ENCODE measurements at regions not wholly inside any gene's neighbourhood (a gene's known extent, or its start where the extent isn't known, plus 50 kb on each side); places are given as distances from the start of the nearest gene placed in this dataset.

DNA sequence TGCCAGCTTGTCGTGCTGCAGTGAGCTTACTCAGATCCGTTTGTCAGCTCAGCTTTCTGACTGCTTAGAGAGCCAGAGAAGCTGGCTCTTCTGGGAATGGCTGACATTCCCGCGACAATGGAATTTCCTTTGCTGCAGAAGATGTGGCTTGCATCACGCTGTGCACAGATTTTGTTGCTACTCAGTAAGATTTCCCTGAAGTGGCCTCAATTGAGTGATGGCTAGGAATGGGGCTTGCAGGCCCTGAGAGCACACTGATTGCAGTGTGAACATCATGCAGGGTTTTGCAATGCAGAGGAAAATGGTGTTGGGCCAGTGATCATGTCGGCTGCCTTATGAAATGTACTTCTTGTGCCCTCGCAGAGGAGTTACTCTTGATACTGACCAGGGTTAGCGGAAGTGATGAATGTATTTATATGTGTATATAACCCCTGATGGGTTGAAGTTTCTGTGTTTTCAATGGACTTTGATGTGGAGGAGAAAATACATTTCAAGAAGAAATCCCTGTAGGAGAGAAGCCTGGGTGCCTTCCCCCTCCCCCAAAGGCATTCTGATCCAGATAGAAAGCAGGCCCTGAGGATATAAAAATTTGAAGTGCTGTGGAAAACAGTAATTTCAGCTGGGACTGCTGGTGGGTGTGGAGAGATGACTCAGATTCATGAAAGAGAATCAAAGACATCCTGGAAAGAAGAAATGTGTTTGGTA is 102.5 kb upstream of the PDZRN3 start:
- Histone ChIP-seq H3K36me3 (ENCODE audit: control insufficient read depth, insufficient read depth, low read length) (no peaks in the 10 kb centered on the region), H3K27me3 (ENCODE audit: control insufficient read depth, insufficient read depth, low read length) (no peaks in the 10 kb centered on the region), H3K9me3 (ENCODE audit: control insufficient read depth, low read depth, low read length) (no peaks in the 10 kb centered on the region), H3K4me1 (ENCODE audit: control insufficient read depth, insufficient read depth, low read length) (peaks cover 4% of the 10 kb centered on the region), H3K27ac (ENCODE audit: low read length) (no peak overlapping the region), H3K4me3 (ENCODE audit: low read length) (no peak overlapping the region)
- peak; percentile 20 to 24 for DNase-seq
- WGBS (ENCODE audit: insufficient coverage, low lambda C conversion rate), result no CpG with 5 or more reads among the region's 8 CpGs

- no peak overlapping the region for H3K27ac ChIP-seq (ENCODE audit: low read length)
- no peak for DNase-seq
- H3K36me3 ChIP-seq (ENCODE audit: control insufficient read depth, insufficient read depth, low read length), result no peaks in the 10 kb centered on the region
- 94% methylated on average over 2 of the region's 3 CpGs for WGBS (ENCODE audit: insufficient coverage, low lambda C conversion rate)
- H3K4me1 ChIP-seq (ENCODE audit: control insufficient read depth, insufficient read depth, low read length), result peaks cover 4% of the 10 kb centered on the region
- H3K4me3 ChIP-seq (ENCODE audit: low read length), result no peak overlapping the region
- no peaks in the 10 kb centered on the region for H3K27me3 ChIP-seq (ENCODE audit: control insufficient read depth, insufficient read depth, low read length)
- no peaks in the 10 kb centered on the region for H3K9me3 ChIP-seq (ENCODE audit: control insufficient read depth, low read depth, low read length)
Observed at GRCh38 chr3:73723596-73723995, 98.9 kb upstream of the PDZRN3 start.

- no peaks in the 10 kb centered on the region for H3K27me3 ChIP-seq (ENCODE audit: control insufficient read depth, insufficient read depth, low read length)
- peak; percentile 12 to 23 for DNase-seq
- H3K4me1 ChIP-seq (ENCODE audit: control insufficient read depth, insufficient read depth, low read length), result no peaks in the 10 kb centered on the region
- no peaks in the 10 kb centered on the region for H3K9me3 ChIP-seq (ENCODE audit: control insufficient read depth, low read depth, low read length)
- no peaks in the 10 kb centered on the region for H3K36me3 ChIP-seq (ENCODE audit: control insufficient read depth, insufficient read depth, low read length)
- no peak overlapping the region for H3K4me3 ChIP-seq (ENCODE audit: low read length)
- 72% methylated on average over 2 of the region's 6 CpGs for WGBS (ENCODE audit: insufficient coverage, low lambda C conversion rate)
- peak overlapping the region; percentile 16 for H3K27ac ChIP-seq (ENCODE audit: low read length)
Observed at GRCh38 chr3:73719861-73720260, 95.1 kb upstream of the PDZRN3 start.

DNA sequence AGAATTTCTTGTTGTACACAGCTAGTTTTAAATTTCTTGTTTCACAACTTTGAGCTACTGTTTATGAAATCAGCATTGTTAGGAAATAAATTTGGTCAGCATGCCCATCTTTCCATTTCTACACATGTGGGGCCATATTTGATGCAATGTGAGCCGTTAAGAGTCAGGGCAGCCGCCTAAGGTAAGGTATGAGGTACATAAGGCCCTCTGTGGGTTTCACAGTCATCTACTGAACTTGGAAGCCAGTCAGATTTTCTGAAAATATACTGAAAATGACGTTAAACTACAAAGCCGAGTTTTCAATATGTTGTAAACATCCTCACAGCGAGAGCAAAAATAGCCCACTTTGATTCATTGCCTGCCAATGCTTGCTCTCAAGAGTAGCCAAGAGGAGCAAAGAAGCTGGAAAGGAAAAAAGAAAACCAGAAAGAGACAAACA is 94.7 kb upstream of the PDZRN3 start:
- Histone ChIP-seq H3K27me3 (ENCODE audit: control insufficient read depth, insufficient read depth, low read length) (no peaks in the 10 kb centered on the region), H3K9me3 (ENCODE audit: control insufficient read depth, low read depth, low read length) (no peaks in the 10 kb centered on the region), H3K36me3 (ENCODE audit: control insufficient read depth, insufficient read depth, low read length) (no peaks in the 10 kb centered on the region), H3K27ac (ENCODE audit: low read length) (peak overlapping the region; percentile 16), H3K4me3 (ENCODE audit: low read length) (no peak overlapping the region), H3K4me1 (ENCODE audit: control insufficient read depth, insufficient read depth, low read length) (no peaks in the 10 kb centered on the region)
- 100% methylated on average over 2 of the region's 5 CpGs for WGBS (ENCODE audit: insufficient coverage, low lambda C conversion rate)
- DNase-seq, result peak in 1 of 2 donors; percentile 16

- H3K27ac ChIP-seq (ENCODE audit: low read length), result no peak overlapping the region
- no peaks in the 10 kb centered on the region for H3K9me3 ChIP-seq (ENCODE audit: control insufficient read depth, low read depth, low read length)
- H3K36me3 ChIP-seq (ENCODE audit: control insufficient read depth, insufficient read depth, low read length), result no peaks in the 10 kb centered on the region
- H3K4me1 ChIP-seq (ENCODE audit: control insufficient read depth, insufficient read depth, low read length), result no peaks in the 10 kb centered on the region
- no peak overlapping the region for H3K4me3 ChIP-seq (ENCODE audit: low read length)
- no peaks in the 10 kb centered on the region for H3K27me3 ChIP-seq (ENCODE audit: control insufficient read depth, insufficient read depth, low read length)
- 89% methylated on average over 1 of the region's 5 CpGs for WGBS (ENCODE audit: insufficient coverage, low lambda C conversion rate)
- DNase-seq, result peak in 1 of 2 donors; percentile 46
Observed at GRCh38 chr3:73718326-73719110, 93.8 kb upstream of the PDZRN3 start.

DNA sequence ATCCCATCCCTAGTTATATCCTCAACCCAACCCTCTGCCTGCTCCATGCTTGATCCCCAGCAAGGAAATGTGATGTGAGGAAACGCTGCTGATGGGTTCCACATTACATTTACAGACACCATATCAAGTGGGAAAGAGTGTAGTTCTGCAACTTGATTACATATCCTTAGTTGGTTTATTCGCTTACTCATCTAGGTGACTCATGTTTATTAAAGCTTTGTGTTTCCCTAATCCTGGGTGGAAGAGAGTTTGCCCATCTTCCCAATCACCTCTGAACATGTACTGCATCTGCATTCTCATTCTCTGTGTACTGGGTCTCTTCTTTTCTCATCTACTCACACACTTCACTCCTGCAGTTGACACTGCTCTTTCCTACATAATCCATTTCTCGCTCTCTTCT is 91.7 kb upstream of the PDZRN3 start:
- no peaks in the 10 kb centered on the region for H3K9me3 ChIP-seq (ENCODE audit: control insufficient read depth, low read depth, low read length)
- no peaks in the 10 kb centered on the region for H3K36me3 ChIP-seq (ENCODE audit: control insufficient read depth, insufficient read depth, low read length)
- DNase-seq, result no peak
- no peak overlapping the region for H3K4me3 ChIP-seq (ENCODE audit: low read length)
- H3K27me3 ChIP-seq (ENCODE audit: control insufficient read depth, insufficient read depth, low read length), result no peaks in the 10 kb centered on the region
- no peak overlapping the region for H3K27ac ChIP-seq (ENCODE audit: low read length)
- no peaks in the 10 kb centered on the region for H3K4me1 ChIP-seq (ENCODE audit: control insufficient read depth, insufficient read depth, low read length)
- 88% methylated on average over 1 of the region's 3 CpGs for WGBS (ENCODE audit: insufficient coverage, low lambda C conversion rate)

- no peak overlapping the region for H3K4me3 ChIP-seq (ENCODE audit: low read length)
- no peak for DNase-seq
- H3K4me1 ChIP-seq (ENCODE audit: control insufficient read depth, insufficient read depth, low read length), result no peaks in the 10 kb centered on the region
- WGBS (ENCODE audit: insufficient coverage, low lambda C conversion rate), result no CpG with 5 or more reads among the region's 1 CpG
- H3K27me3 ChIP-seq (ENCODE audit: control insufficient read depth, insufficient read depth, low read length), result no peaks in the 10 kb centered on the region
- no peak overlapping the region for H3K27ac ChIP-seq (ENCODE audit: low read length)
- no peaks in the 10 kb centered on the region for H3K36me3 ChIP-seq (ENCODE audit: control insufficient read depth, insufficient read depth, low read length)
- no peaks in the 10 kb centered on the region for H3K9me3 ChIP-seq (ENCODE audit: control insufficient read depth, low read depth, low read length)
Observed at GRCh38 chr3:73710340-73710739, 85.6 kb upstream of the PDZRN3 start.

DNA sequence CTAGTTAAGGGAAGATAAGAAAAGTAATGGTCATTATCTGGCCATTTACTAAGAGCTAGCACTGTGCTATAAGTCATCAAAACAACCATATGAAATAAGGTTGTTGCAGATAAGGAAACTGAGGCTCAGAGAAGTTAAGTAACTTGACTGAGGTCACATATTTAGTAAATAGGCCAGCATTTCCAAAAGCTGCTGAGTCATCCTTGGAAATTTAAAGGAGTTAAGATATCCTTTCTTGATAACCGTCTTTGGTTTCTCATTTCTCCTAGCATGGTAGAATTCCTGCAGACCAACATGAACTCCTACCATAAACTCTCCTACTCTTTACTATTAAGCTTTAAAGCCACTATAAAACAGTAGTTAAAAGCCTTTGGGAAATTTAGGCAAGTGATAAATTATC is 85.0 kb upstream of the PDZRN3 start:
- H3K4me1 ChIP-seq (ENCODE audit: control insufficient read depth, insufficient read depth, low read length), result no peaks in the 10 kb centered on the region
- no peaks in the 10 kb centered on the region for H3K36me3 ChIP-seq (ENCODE audit: control insufficient read depth, insufficient read depth, low read length)
- H3K27me3 ChIP-seq (ENCODE audit: control insufficient read depth, insufficient read depth, low read length), result no peaks in the 10 kb centered on the region
- no peak overlapping the region for H3K4me3 ChIP-seq (ENCODE audit: low read length)
- H3K27ac ChIP-seq (ENCODE audit: low read length), result no peak overlapping the region
- DNase-seq, result no peak
- H3K9me3 ChIP-seq (ENCODE audit: control insufficient read depth, low read depth, low read length), result no peaks in the 10 kb centered on the region
- 88% methylated on average over 1 of the region's 1 CpG for WGBS (ENCODE audit: insufficient coverage, low lambda C conversion rate)

- no peak for DNase-seq
- 80% methylated on average over 2 of the region's 2 CpGs for whole genome bisulfite sequencing (ENCODE audit: insufficient coverage, low lambda C conversion rate)
Observed at GRCh38 chr3:73708956-73709355, 84.2 kb upstream of the PDZRN3 start.

DNA sequence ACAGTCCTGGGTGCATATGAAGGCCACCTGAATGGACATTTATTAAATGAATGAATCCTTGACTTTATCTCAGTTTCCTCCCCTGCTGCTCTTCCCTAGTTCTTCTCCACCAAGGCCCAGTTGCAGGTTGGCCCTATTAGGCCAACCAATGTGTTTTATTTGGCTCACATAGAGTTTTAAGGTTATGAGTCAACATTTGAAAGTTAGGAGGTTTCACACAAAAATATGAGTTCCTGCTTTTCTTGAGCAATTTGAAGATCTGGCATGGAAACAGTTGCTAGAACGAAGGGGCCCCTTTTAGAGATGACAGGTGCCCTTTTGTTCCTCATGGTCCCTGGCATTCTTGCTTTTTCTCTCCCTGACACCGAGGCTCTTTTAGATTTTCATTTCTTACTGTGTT is 83.0 kb upstream of the PDZRN3 start:
- no peak overlapping the region for H3K4me3 ChIP-seq (ENCODE audit: low read length)
- WGBS (ENCODE audit: insufficient coverage, low lambda C conversion rate), result 79% methylated on average over 2 of the region's 2 CpGs
- no peaks in the 10 kb centered on the region for H3K36me3 ChIP-seq (ENCODE audit: control insufficient read depth, insufficient read depth, low read length)
- no peaks in the 10 kb centered on the region for H3K4me1 ChIP-seq (ENCODE audit: control insufficient read depth, insufficient read depth, low read length)
- no peaks in the 10 kb centered on the region for H3K9me3 ChIP-seq (ENCODE audit: control insufficient read depth, low read depth, low read length)
- no peak overlapping the region for H3K27ac ChIP-seq (ENCODE audit: low read length)
- no peaks in the 10 kb centered on the region for H3K27me3 ChIP-seq (ENCODE audit: control insufficient read depth, insufficient read depth, low read length)
- DNase-seq, result no peak

More at GRCh38 chr3:73708956-73709355, 84.2 kb upstream of the PDZRN3 start:
- no peak overlapping the region for H3K4me3 ChIP-seq (ENCODE audit: low read length)
- H3K9me3 ChIP-seq (ENCODE audit: control insufficient read depth, low read depth, low read length), result no peaks in the 10 kb centered on the region
- H3K27me3 ChIP-seq (ENCODE audit: control insufficient read depth, insufficient read depth, low read length), result no peaks in the 10 kb centered on the region
- H3K27ac ChIP-seq (ENCODE audit: low read length), result no peak overlapping the region
- no peaks in the 10 kb centered on the region for H3K4me1 ChIP-seq (ENCODE audit: control insufficient read depth, insufficient read depth, low read length)
- no peaks in the 10 kb centered on the region for H3K36me3 ChIP-seq (ENCODE audit: control insufficient read depth, insufficient read depth, low read length)
